ENCODE measurements at regions not wholly inside any gene's neighbourhood (a gene's known extent, or its start where the extent isn't known, plus 50 kb on each side); places are given as distances from the start of the nearest gene placed in this dataset.

DNA sequence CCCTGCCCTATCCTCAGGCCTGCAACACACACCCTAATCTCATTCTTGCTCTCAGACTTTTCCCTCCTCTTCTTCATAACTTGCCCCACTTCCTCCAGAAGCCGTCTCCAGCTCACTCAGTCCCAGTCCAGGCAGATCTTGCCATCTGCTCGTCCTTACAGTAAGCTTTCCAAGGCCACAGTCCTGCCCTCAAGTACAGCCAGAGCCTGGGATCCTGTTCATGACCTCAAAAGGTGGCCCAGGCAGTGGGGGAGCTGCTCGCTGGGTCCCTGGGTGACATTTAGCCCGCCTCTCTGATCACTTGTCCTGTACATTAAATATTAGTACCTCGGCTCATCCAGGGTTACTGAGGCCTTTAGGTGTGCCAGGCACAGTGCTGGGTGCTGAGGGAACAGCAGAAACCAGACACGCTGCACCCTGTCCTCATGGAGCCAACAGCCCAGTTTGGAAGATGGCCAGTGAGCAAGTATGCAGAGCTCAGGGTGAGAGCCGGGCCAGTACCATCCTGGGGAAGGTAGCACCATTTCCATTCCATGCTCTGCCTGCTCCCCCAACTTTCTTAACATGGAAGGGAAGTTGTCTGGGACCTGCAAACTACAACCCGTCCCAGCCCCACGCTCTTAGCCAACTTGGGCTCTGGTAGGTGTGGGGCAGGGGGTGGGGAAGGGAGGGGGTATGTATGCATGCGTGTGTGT lies 100.4 kb downstream of the C5orf15 start:
- H3K36me3 ChIP-seq (ENCODE audit: control insufficient read depth in 2 of 4, insufficient read depth in 4 of 4, low read length in 3 of 4): no peaks in the 10 kb centered on the region
- H3K27ac ChIP-seq (ENCODE audit: low read depth, low read length): no peak overlapping the region
- WGBS, 2 experiments (ENCODE audit: extremely low coverage in 1 of 2, insufficient coverage in 1 of 2, insufficient read length in 1 of 2, insufficient replicate concordance in 2 of 2, low coverage in 1 of 2, low lambda C conversion rate in 2 of 2, missing lambda C conversion rate in 1 of 2): 88% methylated on average over 9 of the region's 10 CpGs; no CpG with 5 or more reads in 1 of the 2 experiments

More for the DNA sequence above, 100.4 kb downstream of the C5orf15 start:
- H2BK15ac ChIP-seq (ENCODE audit: low read length): no peak overlapping the region
- no peak overlapping the region for H3K9ac ChIP-seq (replicated peaks in 1 of 4; ENCODE audit: extremely low read depth in 1 of 4, low read depth in 3 of 4, low read length in 3 of 4)
- H2AFZ ChIP-seq (ENCODE audit: low read length): no peak overlapping the region
- no peaks in the 10 kb centered on the region for H3K79me1 ChIP-seq (ENCODE audit: low read depth, low read length)
- H2BK12ac ChIP-seq (ENCODE audit: low read depth, low read length): 0 out of 2 replicates have a peak overlapping the region, but pooled peaks have one; percentile 35
- CTCF ChIA-PET (ENCODE audit: partially characterized antibody): interaction anchor here (0.6 to 10.7 kb wide), 38 partner anchors 8 to 757 kb away, joined by 3 to 150 read pairs (median 4); no protein-coding TSS in a partner anchor
- H3K18ac ChIP-seq (ENCODE audit: extremely low read depth, low read length): no peak overlapping the region
- H3K27me3 ChIP-seq (replicated peaks in 1 of 4; ENCODE audit: control insufficient read depth in 3 of 4, extremely low read depth in 1 of 4, insufficient read depth in 3 of 4, low read length in 3 of 4): no peaks in the 10 kb centered on the region
- no peak overlapping the region for H3K4ac ChIP-seq (replicated peaks; ENCODE audit: insufficient read length, low read depth, low read length)
- FAIRE-seq (no peak), DNase-seq (ENCODE audit: low read depth in 1 of 2, low spot score in 2 of 2) (no peak)
- no peak overlapping the region for H3K23ac ChIP-seq (ENCODE audit: insufficient read length)
- no peak overlapping the region for H3K56ac ChIP-seq (replicated peaks; ENCODE audit: insufficient read length, low read depth, low read length)
- no peak overlapping the region for H3K4me3 ChIP-seq (ENCODE audit: extremely low read depth in 1 of 4, insufficient read depth in 2 of 4, low read depth in 3 of 4, low read length in 4 of 4)
- H4K8ac ChIP-seq (ENCODE audit: extremely low read depth, insufficient read depth, low read length): no peak overlapping the region
- H4K20me1 ChIP-seq (replicated peaks in 1 of 2; ENCODE audit: control insufficient read depth in 1 of 2, insufficient read depth in 2 of 2, low read length in 2 of 2): no peaks in the 10 kb centered on the region
- H3K4me1 ChIP-seq (replicated peaks in 1 of 4; ENCODE audit: control insufficient read depth in 3 of 4, insufficient read depth in 4 of 4, low read length in 3 of 4): no peaks in the 10 kb centered on the region; a peak in 2 of 7 replicates
- no peak overlapping the region for H3K14ac ChIP-seq (ENCODE audit: insufficient read length)
- H3K9me3 ChIP-seq (ENCODE audit: insufficient read depth in 2 of 2, low read depth in 1 of 2, low read length in 1 of 2): no peaks in the 10 kb centered on the region
- H2BK120ac ChIP-seq (replicated peaks; ENCODE audit: low read depth, low read length): no peak overlapping the region
- H3K23me2 ChIP-seq (ENCODE audit: low read depth, low read length): no peaks in the 10 kb centered on the region
- no peak for TF ChIP-seq NANOG (IDR thresholded peaks at IDR 0.05; ENCODE audit: insufficient read depth, low read depth, low read length, poor library complexity, severe bottlenecking)
- TF ChIP-seq POU5F1 (IDR thresholded peaks at IDR 0.05; ENCODE audit: low read depth, low read length): no peak
- no peak for TF ChIP-seq EZH2 (IDR thresholded peaks at IDR 0.05; ENCODE audit: low read depth, low read length, severe bottlenecking)
- no peak for TF ChIP-seq NRF1 (IDR thresholded peaks at IDR 0.05; ENCODE audit: low read depth, low read length)
- POLR2A ChIA-PET (ENCODE audit: partially characterized antibody): no interaction called here
- no peak overlapping the region for H2BK5ac ChIP-seq (ENCODE audit: low read depth, low read length)
- no peak overlapping the region for H4K91ac ChIP-seq (replicated peaks; ENCODE audit: insufficient read length, low read length)
- no peak overlapping the region for H4K5ac ChIP-seq (ENCODE audit: insufficient read length, low read depth, low read length)
- H2BK20ac ChIP-seq (ENCODE audit: low read length): no peak overlapping the region
- H3K4me2 ChIP-seq (ENCODE audit: insufficient read depth in 1 of 2, low read depth in 2 of 2, low read length in 2 of 2): no peak overlapping the region
- H2AK5ac ChIP-seq (ENCODE audit: low read depth, low read length): 0 out of 2 replicates have a peak overlapping the region, but pooled peaks have one; percentile 8
- H3K79me2 ChIP-seq (ENCODE audit: control insufficient read depth in 1 of 2, insufficient read depth in 2 of 2, low read length in 2 of 2): no peaks in the 10 kb centered on the region
